ENCODE measurements at regions not wholly inside any gene's neighbourhood (a gene's known extent, or its start where the extent isn't known, plus 50 kb on each side); places are given as distances from the start of the nearest gene placed in this dataset.

GRCh38 chr4:60575336-60575735 lies 624.8 kb upstream of the ADGRL3 start:
- H3K27ac ChIP-seq, result no peak overlapping the region
- TF ChIP-seq CTCF (conservative IDR thresholded peaks at IDR 0.05), result no peak

- no peak for TF ChIP-seq CTCF (conservative IDR thresholded peaks at IDR 0.05)
- H3K27ac ChIP-seq, result no peak overlapping the region
These were observed 620.8 kb upstream of the ADGRL3 start for GRCh38 chr4:60579335-60579734.

GRCh38 chr4:60581919-60582536 lies 618.1 kb upstream of the ADGRL3 start:
- H3K27ac ChIP-seq, result no peak overlapping the region
- no peak for TF ChIP-seq CTCF (conservative IDR thresholded peaks at IDR 0.05)

- no peak for TF ChIP-seq CTCF (conservative IDR thresholded peaks at IDR 0.05)
These were observed 611.6 kb upstream of the ADGRL3 start for GRCh38 chr4:60588556-60588955.

GRCh38 chr4:60589425-60589824 lies 610.7 kb upstream of the ADGRL3 start:
- no peak for TF ChIP-seq CTCF (conservative IDR thresholded peaks at IDR 0.05)
- H3K27ac ChIP-seq, result no peak overlapping the region

More at GRCh38 chr4:60588556-60588955, 611.6 kb upstream of the ADGRL3 start:
- H3K27ac ChIP-seq, result no peak overlapping the region

GRCh38 chr4:60590116-60590515 lies 610.0 kb upstream of the ADGRL3 start:
- no peak overlapping the region for H3K27ac ChIP-seq

GRCh38 chr4:60605646-60606354 lies 594.3 kb upstream of the ADGRL3 start:
- no peak for TF ChIP-seq CTCF (conservative IDR thresholded peaks at IDR 0.05)
- H3K27ac ChIP-seq, result no peak overlapping the region

More at GRCh38 chr4:60590116-60590515, 610.0 kb upstream of the ADGRL3 start:
- TF ChIP-seq CTCF (conservative IDR thresholded peaks at IDR 0.05), result no peak
